ENCODE measurements at regions not wholly inside any gene's neighbourhood (a gene's known extent, or its start where the extent isn't known, plus 50 kb on each side); places are given as distances from the start of the nearest gene placed in this dataset.

- Histone ChIP-seq H3K9me3 (peaks cover 0 to 31% (median 15%) of the 10 kb centered on the region in 12 donors), H3K36me3 (no peaks in the 10 kb centered on the region), H3K4me3 (no peak overlapping the region), H3K27me3 (peaks cover 21 to 48% (median 35%) of the 10 kb centered on the region in 9 donors), H3K4me1 (peaks cover 0 to 19% (median 4%) of the 10 kb centered on the region in 12 donors), H3K27ac (no peak overlapping the region)
- DNase-seq (peak in 1 of 5 donors; percentile 18), ATAC-seq (no peak)
- 41 to 63% (median 59%) methylated on average over 6 of the region's 6 CpGs for WGBS, 4 donors
- intact Hi-C loops (cut with DNase I): no loop called here
- TF ChIP-seq POLR2A (IDR thresholded peaks at IDR 0.05) (no peak), CTCF (IDR thresholded peaks at IDR 0.05) (no peak)
These were observed 66.9 kb upstream of the BHLHE23 start for GRCh38 chr20:63073738-63074065.

- DNase-seq: peak in 3 of 5 donors; percentile 13 to 16 (median 13)
- 41 to 52% (median 46%) methylated on average over 13 to 14 of the region's 14 CpGs for WGBS, 4 donors
- Histone ChIP-seq H3K9me3 (peaks cover 0 to 26% (median 10%) of the 10 kb centered on the region in 12 donors), H3K4me3 (no peak overlapping the region), H3K4me1 (peaks cover 0 to 19% (median 4%) of the 10 kb centered on the region in 12 donors), H3K27me3 (peaks cover 21 to 48% (median 35%) of the 10 kb centered on the region in 9 donors), H3K36me3 (no peaks in the 10 kb centered on the region), H3K27ac (no peak overlapping the region)
- TF ChIP-seq CTCF (IDR thresholded peaks at IDR 0.05): no peak
- no peak for TF ChIP-seq POLR2A (IDR thresholded peaks at IDR 0.05)
- no peak for ATAC-seq
- intact Hi-C loops (cut with DNase I): no loop called here
These were observed 66.4 kb upstream of the BHLHE23 start for GRCh38 chr20:63072991-63073737.

- Histone ChIP-seq H3K27me3 (peaks cover 21 to 51% (median 35%) of the 10 kb centered on the region in 9 donors), H3K4me3 (no peak overlapping the region), H3K27ac (no peak overlapping the region), H3K36me3 (no peaks in the 10 kb centered on the region), H3K9me3 (peaks cover 0 to 17% (median 3%) of the 10 kb centered on the region in 12 donors), H3K4me1 (peaks cover 0 to 19% (median 4%) of the 10 kb centered on the region in 12 donors)
- intact Hi-C loops (cut with DNase I): no loop called here
- DNase-seq: peak in 3 of 5 donors; percentile 5 to 36 (median 10)
- ATAC-seq: no peak
- WGBS, 4 donors: 6 to 13% (median 7%) methylated on average over 14 to 52 of the region's 52 CpGs
- TF ChIP-seq CTCF (IDR thresholded peaks at IDR 0.05) (no peak), POLR2A (IDR thresholded peaks at IDR 0.05) (no peak)
These were observed 65.5 kb upstream of the BHLHE23 start for GRCh38 chr20:63072231-63072791.

- ATAC-seq (peak in 1 of 4 donors; percentile 8), DNase-seq (peak in 3 of 5 donors; percentile 12 to 39 (median 25))
- TF ChIP-seq CTCF (IDR thresholded peaks at IDR 0.05) (no peak), POLR2A (IDR thresholded peaks at IDR 0.05) (no peak)
These were observed 64.9 kb upstream of the BHLHE23 start for GRCh38 chr20:63071541-63072181.

More at GRCh38 chr20:63071541-63072181, 64.9 kb upstream of the BHLHE23 start:
- WGBS, 4 donors: 9 to 20% (median 13%) methylated on average over 19 to 40 of the region's 40 CpGs
- Histone ChIP-seq H3K4me3 (no peak overlapping the region), H3K27me3 (peaks cover 21 to 57% (median 35%) of the 10 kb centered on the region in 9 donors), H3K4me1 (peaks cover 0 to 19% (median 4%) of the 10 kb centered on the region in 12 donors), H3K9me3 (peaks cover 0 to 12% (median 1%) of the 10 kb centered on the region in 12 donors), H3K36me3 (no peaks in the 10 kb centered on the region), H3K27ac (no peak overlapping the region)
- intact Hi-C loops (cut with DNase I): no loop called here
